Forelimb muscle (tissue), 1 donor: ENCODE measurements at regions not wholly inside any gene's neighbourhood (a gene's known extent, or its start where the extent isn't known, plus 50 kb on each side); places are given as distances from the start of the nearest gene placed in this dataset.

Experiments used
- DNase-seq: peaks from one replicate; pipeline ENCODE4 v3.0.0-alpha.2; 2013; ENCODE audit warnings: low read depth

- DNase-seq: no peak
Observed at GRCh38 chr13:64924401-64924800, 2305.7 kb downstream of the PCDH9 start.

DNA sequence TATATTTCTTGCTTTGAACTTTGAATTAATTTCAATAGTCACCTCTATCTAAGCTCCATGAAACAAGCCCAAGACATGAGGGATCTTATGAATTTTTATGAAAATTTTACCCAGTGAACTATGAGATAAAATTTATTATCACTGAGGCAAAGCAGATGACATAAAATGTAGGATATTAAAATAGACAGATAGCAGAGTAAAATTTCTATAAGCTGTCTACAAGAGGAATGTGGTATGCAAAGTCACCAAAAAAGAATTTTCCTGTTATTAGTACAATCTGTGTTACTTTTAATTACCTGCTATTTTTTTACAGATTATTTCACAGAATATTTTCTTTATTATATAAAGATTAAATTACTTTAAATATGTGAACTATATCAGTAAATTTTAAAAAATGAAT is 2312.6 kb downstream of the PCDH9 start:
- DNase-seq: no peak

GRCh38 chr13:64912141-64912540 is 2318.0 kb downstream of the PCDH9 start:
- no peak for DNase-seq

DNA sequence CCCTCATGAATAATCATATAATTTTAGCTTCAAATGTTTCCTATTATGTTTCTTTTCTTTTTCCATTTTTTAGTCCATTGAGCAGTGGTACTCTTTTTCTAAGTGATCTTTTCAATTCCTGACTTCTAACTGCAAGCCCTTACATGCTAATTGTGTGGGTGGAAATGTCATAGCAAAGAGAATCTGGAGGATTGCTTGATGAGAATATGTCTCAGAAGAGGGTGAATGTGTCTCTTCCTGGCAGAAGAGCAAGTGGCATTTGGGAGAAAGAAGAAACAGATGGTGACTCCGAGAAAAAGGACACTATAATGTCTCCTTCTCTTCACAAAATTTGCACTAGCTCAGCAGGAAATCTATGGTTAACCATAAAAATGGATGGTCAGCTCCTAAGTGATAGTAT is 2320.0 kb downstream of the PCDH9 start:
- no peak for DNase-seq

DNA sequence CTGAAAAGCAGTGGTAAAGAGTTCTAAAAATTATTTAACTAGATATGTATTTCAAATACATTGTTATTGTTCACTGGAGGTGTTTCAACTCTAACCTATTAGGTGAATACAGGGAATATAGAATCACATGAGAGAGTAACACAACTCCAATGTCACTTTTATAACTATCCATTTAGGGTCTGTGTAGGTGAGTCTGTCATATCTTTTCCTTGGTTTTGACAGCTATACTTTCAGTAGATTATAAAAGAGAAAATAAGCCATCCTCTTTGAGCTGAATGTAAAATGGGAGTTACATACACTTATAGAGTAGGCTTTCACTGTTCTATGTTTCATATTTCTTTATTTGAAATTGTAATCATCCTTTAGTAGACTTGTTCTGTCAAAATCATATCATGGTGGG is 2321.0 kb downstream of the PCDH9 start:
- no peak for DNase-seq

GRCh38 chr13:64900039-64900438 is 2330.1 kb downstream of the PCDH9 start:
- DNase-seq: no peak

- no peak for DNase-seq
Observed at GRCh38 chr13:64884976-64885375, 2345.2 kb downstream of the PCDH9 start.

DNA sequence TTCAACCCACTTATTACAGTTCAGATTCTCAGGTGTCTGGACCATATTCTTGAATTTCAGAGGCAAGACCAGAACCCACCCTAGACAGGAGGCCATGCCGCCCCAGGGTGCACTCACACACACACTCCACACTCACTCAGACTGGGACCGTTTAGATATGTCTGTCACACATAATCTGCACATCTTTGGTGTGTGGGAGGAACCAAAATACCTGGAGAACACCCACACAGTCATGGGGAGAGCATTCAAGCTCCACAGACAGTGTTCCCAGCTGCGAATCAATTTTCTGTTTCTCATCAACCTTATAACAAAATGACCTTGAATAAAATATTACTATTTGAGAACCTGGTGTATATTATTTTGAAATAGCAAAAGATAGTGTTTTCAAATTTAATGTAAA is 2353.0 kb downstream of the PCDH9 start:
- DNase-seq: no peak

DNA sequence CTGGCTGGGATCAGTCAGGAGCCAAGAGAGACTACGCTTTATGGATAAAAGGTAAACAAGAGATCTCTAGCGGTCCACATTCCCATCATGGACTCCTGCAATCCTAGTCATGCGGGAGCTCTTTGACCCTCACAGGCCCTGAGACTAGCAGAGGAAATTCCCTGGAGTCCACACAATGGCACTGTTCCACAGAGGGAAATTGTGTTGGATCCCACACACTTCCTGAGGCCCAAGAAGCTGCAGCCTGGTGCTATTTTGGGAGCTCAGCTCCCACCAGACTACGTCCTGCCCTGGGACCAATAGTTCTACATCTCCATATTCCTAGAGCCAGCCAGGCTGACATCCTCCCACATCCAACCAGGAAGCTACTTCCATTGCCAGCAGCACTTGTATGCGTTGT is 2358.4 kb downstream of the PCDH9 start:
- no peak for DNase-seq

DNA sequence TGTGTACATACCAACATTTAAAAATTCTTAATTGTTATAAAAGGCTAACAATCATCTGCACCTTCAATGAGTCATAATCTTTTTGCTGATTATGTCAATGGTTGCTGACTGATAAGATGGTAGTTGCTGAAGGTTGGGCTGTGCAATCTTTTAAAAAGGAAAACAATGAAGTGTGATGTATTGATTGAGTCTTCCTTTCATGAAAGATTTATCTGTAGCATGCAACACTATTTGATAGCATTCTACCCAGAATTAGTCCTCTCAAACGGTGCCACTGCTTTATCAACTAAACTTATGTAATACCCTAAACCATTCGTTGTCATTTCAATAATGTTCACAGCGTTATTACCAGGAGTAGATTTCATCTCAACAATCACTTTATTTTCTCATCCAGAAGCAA is 2360.6 kb downstream of the PCDH9 start:
- DNase-seq: no peak

- no peak for DNase-seq
Observed at GRCh38 chr13:64867856-64868255, 2362.3 kb downstream of the PCDH9 start.

GRCh38 chr13:64866331-64866730 is 2363.8 kb downstream of the PCDH9 start:
- peak; percentile 14 for DNase-seq

DNA sequence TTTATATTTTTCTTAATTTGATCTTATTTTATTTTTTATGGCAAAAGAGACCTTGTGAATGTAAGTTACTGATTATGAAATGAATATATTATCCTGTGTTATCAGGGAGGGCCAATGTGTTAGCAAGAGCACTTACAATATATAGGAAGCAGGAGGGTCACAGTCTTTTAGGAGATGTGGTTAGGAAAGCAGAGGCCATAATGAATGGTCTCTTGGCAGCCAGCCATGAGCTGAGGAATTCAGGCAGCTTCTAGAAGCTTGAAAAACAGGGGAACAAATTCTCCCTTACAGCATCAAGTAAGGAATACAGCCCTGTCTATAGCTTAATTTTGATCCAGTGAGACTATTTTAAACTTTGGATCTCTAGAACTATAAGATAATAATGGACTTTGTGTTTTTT is 2374.6 kb downstream of the PCDH9 start:
- no peak for DNase-seq

DNA sequence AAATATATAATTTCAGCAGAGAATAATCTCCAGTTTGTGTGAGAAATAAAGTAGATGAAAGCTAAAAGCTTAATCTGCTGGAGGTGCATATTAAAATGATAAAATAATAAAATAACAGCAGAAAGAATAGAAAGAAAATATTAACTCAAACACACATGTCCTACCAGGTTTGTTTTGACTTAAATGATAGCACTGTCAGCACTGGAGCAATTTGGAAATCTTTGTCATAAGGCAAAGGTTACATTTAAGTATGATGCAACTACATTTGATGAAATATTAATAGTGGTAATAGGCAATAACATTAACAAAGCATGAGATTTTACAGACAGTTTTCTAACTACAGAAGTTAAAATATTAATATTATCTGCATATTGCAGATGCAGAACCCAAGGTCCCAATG is 2380.1 kb downstream of the PCDH9 start:
- DNase-seq: no peak

GRCh38 chr13:64849196-64849595 is 2380.9 kb downstream of the PCDH9 start:
- no peak for DNase-seq

- DNase-seq: no peak
Observed at GRCh38 chr13:64847767-64848166, 2382.4 kb downstream of the PCDH9 start.

DNA sequence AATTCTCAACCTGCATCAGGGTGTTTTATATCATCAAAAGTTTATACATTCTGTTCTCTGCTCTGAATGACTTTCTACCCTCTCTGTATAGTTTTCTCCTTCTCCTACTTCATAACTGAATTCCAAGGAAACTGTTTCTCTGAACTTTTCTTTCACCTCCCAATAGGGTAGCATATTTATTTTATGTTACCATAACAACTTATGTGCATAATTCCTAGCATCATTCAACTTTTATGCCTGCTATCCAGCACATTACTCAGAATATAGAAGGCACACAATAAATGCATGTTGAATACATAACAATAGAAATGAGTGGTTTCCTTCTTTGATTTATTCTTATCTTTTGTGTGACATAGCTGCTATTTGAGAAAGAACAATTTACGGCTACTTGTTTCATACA is 2385.0 kb downstream of the PCDH9 start:
- no peak for DNase-seq

DNA sequence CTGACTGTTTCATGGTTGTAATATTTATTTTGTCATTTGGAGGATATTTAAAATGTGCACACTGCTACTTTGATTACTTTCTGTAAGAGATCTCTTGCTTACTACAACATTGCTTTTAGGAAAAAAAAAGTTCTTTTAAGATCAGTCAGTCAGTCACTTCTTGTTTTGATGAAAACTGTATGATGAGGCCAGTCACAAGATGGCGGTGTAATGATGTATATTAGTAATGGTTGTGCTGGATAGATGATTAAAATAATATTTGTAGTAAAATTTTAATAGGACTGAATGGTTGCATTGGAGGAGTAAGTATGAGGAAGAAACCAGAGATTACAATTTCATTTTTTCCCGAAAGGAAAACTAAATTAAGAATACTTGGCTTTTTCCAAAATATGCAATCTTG is 2411.1 kb downstream of the PCDH9 start:
- DNase-seq: no peak

GRCh38 chr13:64817691-64818090 is 2412.4 kb downstream of the PCDH9 start:
- DNase-seq: no peak

DNA sequence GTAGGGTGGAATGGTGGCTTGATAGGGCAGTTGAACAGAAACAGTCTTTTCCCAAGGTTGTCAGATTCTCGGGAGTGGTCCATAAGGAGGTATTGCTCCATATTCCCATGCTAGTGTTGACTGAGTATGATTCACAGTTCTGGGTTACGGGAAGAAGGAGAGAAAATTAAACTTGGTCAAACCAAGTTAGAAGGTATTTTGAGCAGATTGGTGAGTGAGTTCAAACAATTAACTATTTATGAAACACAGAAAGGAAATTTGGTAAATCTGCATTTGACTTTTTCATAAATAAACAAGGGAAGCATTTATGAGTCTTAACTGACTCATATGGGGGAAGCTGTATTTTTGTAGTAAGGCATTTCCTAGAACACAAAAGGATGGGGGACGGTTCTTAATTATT is 2419.4 kb downstream of the PCDH9 start:
- no peak for DNase-seq

- no peak for DNase-seq
Observed at GRCh38 chr13:64808704-64809103, 2421.4 kb downstream of the PCDH9 start.

DNA sequence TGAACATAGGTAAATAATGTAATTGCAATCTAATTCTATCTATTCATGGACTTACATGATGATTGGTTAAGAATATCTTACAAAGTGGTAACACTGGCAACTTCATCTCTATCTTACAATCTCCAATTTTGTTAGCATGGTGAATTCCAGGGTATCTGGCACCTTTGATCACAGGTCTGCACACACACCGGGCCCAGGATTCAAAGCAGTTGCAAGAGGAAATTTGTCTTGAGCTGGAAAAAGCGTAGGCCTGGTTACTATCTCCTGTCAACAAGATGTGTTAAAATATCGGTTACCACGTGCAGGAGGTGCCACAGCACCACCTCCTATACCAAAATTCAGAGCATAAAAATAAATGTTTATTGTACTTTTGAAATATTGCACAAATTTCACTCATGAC is 2428.4 kb downstream of the PCDH9 start:
- DNase-seq: no peak

DNA sequence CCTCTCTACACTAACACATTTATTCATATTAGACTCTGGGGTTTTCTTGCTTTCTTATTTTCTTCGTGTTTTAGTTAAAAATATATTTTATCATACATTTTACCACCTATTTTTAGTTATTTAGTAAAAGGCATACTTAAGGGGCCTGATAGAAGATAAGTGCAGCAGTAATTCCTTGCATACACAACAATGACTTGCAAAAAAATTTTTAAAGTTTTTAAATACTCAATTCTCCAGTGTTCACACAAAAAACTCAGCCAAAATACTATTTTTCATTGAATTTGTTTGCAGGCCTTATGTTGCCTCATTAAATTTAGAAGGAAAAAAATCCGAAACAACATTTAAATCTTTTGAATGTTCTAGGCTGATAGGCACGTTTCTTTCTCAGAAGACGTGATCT is 2431.7 kb downstream of the PCDH9 start:
- DNase-seq: no peak

DNA sequence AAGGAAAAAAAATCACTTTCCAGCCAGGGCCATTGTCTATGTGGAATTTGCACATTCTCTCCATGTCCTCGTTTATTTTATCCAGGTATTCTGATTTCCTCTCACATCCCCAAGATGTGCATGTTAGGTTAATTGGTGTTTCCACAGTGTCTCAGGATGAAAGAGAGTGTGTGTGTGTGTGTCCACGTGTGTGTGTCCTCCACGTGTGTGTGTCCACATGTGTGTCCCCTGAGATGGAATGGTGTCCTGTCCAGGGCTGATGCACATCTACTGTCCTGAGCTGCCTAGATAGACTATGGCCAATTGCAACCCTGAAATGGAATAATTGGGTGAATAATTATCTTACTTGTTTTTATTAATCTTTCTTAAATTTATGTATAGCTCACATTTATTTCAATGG is 2436.5 kb downstream of the PCDH9 start:
- no peak for DNase-seq

GRCh38 chr13:64793131-64793530 is 2437.0 kb downstream of the PCDH9 start:
- DNase-seq: no peak
